T-helper 2 cell treated with Interferon-gamma antibody and Interleukin-4, amounts not matched to agents 5 μg/mL and 100 μg/mL, for 36 hours (primary cell): ENCODE measurements at regions not wholly inside any gene's neighbourhood (a gene's known extent, or its start where the extent isn't known, plus 50 kb on each side); places are given as distances from the start of the nearest gene placed in this dataset.
"Not testable (repeated sequence)": the region's sequence is repeated elsewhere in the genome, so short reads cannot be mapped to it uniquely, and the experiment has no call there.

Experiments
- DNase-seq: peaks from one replicate; pipeline ENCODE4 v3.0.0; 2021; ENCODE audit warnings: low spot score
- H3K27ac Mint-ChIP-seq: one replicate; pipeline ENCODE4 v1.8.0; 2021; ENCODE audit warnings: mild to moderate bottlenecking, mixed read lengths
- H3K27me3 Mint-ChIP-seq: one replicate; pipeline ENCODE4 v1.8.0; 2021; ENCODE audit warnings: low read depth, mixed read lengths
- H3K36me3 Mint-ChIP-seq: one replicate; pipeline ENCODE4 v1.8.0; 2021; ENCODE audit warnings: low read depth, mixed read lengths
- H3K4me1 Mint-ChIP-seq: one replicate; pipeline ENCODE4 v1.8.0; 2021; ENCODE audit warnings: low read depth, mixed read lengths
- H3K4me3 Mint-ChIP-seq: one replicate; pipeline ENCODE4 v1.8.0; 2022; ENCODE audit warnings: mild to moderate bottlenecking, moderate library complexity, mixed read lengths
- H3K9me3 Mint-ChIP-seq: one replicate; pipeline ENCODE4 v1.8.0; 2021; ENCODE audit warnings: mixed read lengths

DNA sequence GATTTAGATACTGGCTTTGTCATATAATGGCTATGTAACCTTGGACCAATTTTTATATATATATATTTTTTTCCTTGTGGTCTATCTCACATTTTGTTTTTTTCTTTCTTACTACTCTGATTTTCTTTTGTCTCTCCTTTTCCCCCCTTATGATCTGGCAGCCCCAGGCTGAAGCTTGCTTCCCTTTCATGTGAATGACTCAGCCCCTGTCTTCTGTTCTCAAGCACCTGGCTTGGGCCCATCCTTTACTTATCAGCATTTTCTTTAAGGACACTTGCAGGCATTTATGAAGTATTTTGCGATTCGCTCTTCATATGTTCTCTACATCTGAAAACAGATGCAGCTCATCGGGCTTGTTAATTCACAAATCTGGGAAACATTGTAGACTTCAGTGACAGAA, 163.6 kb downstream of the SPRY2 start:
- Mint-ChIP-seq H3K4me1 (no peaks in the 10 kb centered on the region), H3K4me3 (no peak overlapping the region), H3K27ac (no peak overlapping the region), H3K9me3 (no peaks in the 10 kb centered on the region), H3K36me3 (no peaks in the 10 kb centered on the region), H3K27me3 (no peaks in the 10 kb centered on the region)
- no peak for DNase-seq

DNA sequence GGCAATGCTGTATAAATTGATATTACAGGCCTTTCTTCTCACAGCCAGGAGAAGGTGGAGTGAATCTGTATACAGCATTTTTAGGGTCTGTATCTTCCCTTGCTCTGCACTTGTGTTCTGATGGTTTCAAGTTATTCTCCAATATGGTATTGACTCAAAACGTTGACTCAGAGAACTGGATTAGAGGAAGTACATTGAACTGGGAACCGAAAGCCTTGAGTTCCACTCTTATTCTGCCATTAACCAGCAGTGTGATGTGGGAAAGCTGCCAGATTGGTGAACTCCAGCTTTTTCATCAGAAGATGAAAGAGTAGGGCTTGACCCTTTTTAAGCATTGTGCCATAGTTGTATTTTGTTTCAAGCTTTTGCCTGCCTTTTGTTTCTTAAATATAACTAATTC, 167.7 kb downstream of the SPRY2 start:
- Mint-ChIP-seq H3K9me3 (no peaks in the 10 kb centered on the region), H3K4me3 (no peak overlapping the region), H3K27ac (no peak overlapping the region), H3K36me3 (no peaks in the 10 kb centered on the region), H3K4me1 (no peaks in the 10 kb centered on the region), H3K27me3 (no peaks in the 10 kb centered on the region)
- no peak for DNase-seq

DNA sequence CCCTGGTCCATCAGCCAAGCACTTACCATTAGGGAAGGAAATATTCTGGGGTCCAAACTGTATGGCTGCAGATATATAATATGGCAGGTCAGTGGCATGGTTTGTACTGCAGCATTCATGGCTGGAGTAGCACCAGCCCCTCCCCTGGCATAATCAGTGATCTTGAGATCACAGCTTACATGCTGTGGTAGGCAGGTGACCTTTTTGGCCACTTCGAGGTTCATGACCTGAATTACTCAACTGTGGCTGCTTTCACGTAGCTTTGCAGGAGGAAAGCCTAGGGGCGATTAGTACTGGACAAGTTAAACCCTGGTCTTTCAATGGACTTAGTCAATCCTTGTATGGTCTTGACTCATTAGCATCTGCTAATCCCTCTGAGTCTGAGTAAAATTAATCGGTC, 169.8 kb downstream of the SPRY2 start:
- Mint-ChIP-seq H3K4me1 (no peaks in the 10 kb centered on the region), H3K27me3 (no peaks in the 10 kb centered on the region), H3K36me3 (no peaks in the 10 kb centered on the region), H3K4me3 (no peak overlapping the region), H3K27ac (no peak overlapping the region), H3K9me3 (no peaks in the 10 kb centered on the region)
- DNase-seq, result no peak

DNA sequence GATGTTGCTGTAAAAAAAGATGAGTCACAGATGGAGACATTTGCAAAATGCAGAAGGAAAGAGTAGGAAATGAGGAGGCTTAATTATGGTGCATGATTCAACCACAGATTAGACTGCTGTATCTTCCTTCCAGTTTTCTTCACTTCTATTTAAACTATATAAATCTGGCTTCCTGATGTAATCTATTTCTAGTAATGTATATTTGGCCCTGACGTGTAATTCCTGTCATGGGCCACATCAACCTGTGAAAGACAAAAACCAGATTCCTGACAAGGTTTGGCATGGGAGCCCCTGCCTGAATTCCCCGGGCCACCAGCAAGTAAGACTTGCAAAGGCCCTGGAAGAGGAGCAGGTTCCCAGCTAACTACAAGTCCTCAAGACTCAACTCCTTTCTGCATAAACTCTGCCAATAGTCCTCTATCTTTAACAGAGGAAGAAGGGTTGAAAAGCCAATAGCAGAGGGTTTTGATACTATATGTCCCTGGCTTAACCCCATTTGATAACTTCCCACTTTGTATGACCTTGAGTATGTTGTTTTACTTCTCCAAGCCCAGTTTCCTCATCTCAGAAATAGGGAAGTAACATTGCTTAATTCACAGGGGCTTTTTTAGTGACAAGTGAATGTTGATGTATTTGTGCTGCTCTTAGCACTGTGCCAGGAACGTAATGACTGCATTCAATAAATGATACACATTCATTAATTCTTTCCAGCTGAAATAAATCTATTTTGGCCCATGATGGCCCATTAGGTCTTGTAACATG, 172.7 kb downstream of the SPRY2 start:
- Mint-ChIP-seq H3K27ac (no peak overlapping the region), H3K27me3 (no peaks in the 10 kb centered on the region), H3K4me1 (no peaks in the 10 kb centered on the region), H3K36me3 (no peaks in the 10 kb centered on the region), H3K4me3 (no peak overlapping the region), H3K9me3 (peaks cover 3% of the 10 kb centered on the region)
- no peak for DNase-seq

DNA sequence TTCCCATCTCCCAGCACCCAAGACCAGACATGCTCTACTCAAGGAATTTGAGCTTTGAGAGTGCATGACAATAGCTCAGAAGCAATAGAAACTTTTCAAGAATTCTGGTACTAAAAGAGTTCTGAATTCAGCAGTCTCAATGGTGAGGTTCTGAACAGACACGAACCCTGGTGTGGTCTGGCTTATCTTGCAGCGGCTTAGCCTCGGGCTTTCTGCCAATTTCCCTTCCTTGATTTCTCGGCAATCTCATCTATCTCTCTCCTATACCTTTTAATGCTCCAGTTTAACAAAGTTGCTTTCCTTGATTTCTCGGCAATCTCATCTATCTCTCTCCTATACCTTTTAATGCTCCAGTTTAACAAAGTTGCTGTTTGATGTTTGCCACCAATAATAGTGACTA, 174.6 kb downstream of the SPRY2 start:
- H3K4me1 Mint-ChIP-seq, result no peaks in the 10 kb centered on the region
- no peak for DNase-seq
- H3K4me3 Mint-ChIP-seq, result no peak overlapping the region
- no peaks in the 10 kb centered on the region for H3K27me3 Mint-ChIP-seq
- no peaks in the 10 kb centered on the region for H3K36me3 Mint-ChIP-seq
- peaks cover 4% of the 10 kb centered on the region for H3K9me3 Mint-ChIP-seq
- H3K27ac Mint-ChIP-seq, result no peak overlapping the region

DNA sequence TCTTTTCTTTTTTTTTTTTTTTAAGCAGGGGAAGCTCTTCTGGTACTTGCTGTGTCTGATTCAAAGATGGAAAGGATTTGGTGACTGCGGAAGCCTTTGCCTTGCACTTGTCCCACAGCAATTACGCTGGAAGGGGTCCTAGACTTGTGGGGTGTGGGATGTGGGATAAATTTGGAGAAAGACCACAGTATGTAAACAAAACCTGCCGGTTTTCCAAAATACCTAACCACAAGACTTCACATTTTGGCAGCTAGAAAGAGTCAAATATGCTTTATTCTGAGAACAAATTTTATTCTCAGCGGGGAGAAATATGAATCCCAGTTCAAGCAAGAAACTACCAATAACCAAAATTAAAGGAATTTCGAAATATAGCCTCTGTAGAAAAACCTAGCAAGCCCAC, 176.5 kb downstream of the SPRY2 start:
- Mint-ChIP-seq H3K36me3 (no peaks in the 10 kb centered on the region), H3K27ac (no peak overlapping the region), H3K4me1 (no peaks in the 10 kb centered on the region), H3K27me3 (no peaks in the 10 kb centered on the region), H3K4me3 (no peak overlapping the region), H3K9me3 (peaks cover 4% of the 10 kb centered on the region)
- DNase-seq, result no peak

DNA sequence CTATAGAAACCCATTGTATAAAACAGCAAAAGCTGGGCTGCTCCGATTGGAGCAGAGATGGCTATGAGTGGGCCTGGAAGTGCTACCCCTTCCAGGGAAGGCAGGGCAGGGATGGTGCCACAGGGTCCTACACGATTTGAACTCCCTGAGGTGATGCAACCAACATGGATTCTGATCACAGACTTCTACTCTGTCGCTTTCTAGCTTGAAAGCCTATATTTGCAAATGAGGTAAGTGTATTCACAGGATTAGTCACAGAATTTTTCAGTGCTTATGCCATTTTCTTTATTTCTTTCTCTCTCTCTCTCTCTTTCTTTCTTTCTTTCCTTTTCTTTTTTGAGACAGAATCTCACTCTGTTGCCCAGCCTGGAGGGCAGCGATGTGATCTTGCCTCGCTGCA, 179.0 kb downstream of the SPRY2 start:
- no peaks in the 10 kb centered on the region for H3K36me3 Mint-ChIP-seq
- no peak for DNase-seq
- peaks cover 4% of the 10 kb centered on the region for H3K9me3 Mint-ChIP-seq
- H3K27ac Mint-ChIP-seq, result no peak overlapping the region
- no peaks in the 10 kb centered on the region for H3K27me3 Mint-ChIP-seq
- H3K4me3 Mint-ChIP-seq, result no peak overlapping the region
- H3K4me1 Mint-ChIP-seq, result no peaks in the 10 kb centered on the region

DNA sequence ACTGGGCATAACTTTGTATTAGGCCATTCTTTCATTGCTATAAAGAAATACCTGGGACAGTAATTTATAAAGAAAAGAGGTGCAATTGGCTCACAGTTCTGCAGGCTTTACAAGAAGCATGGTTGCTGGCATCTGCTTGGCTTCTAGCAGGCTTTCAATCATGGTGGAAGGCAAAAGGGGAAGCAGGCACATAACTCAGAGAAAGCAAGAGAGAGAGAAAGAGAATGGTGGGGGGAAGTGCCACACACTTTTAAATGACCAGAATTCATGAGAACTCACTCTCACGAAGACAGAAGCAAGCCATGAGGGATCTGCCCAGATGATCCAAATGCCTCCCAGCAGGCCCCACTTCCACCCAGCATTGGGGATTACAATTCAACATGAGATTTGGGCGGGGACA, 179.7 kb downstream of the SPRY2 start:
- no peak for DNase-seq
- H3K27me3 Mint-ChIP-seq, result no peaks in the 10 kb centered on the region
- peaks cover 4% of the 10 kb centered on the region for H3K9me3 Mint-ChIP-seq
- H3K4me3 Mint-ChIP-seq, result no peak overlapping the region
- no peak overlapping the region for H3K27ac Mint-ChIP-seq
- no peaks in the 10 kb centered on the region for H3K4me1 Mint-ChIP-seq
- no peaks in the 10 kb centered on the region for H3K36me3 Mint-ChIP-seq

DNA sequence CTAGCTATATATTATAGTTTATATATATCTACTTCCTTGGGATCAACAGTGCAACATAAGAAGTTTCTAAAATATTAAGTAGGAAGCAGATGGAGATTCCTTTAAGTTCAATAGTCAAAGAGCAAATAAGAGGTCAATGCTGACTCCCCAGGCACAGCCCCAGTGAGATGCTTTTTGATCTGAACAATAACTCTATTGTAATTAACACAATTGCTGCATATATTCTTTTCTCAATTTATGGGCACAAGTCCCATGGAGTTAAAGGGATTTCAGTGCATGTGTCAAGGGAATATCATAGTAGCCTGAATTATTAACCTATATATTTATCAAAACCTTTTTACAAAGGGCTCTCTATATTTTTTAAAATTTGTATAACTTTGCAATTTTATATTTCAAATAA, 180.8 kb downstream of the SPRY2 start:
- Mint-ChIP-seq H3K27ac (no peak overlapping the region), H3K4me3 (no peak overlapping the region), H3K4me1 (no peaks in the 10 kb centered on the region), H3K27me3 (no peaks in the 10 kb centered on the region), H3K36me3 (no peaks in the 10 kb centered on the region), H3K9me3 (peaks cover 4% of the 10 kb centered on the region)
- no peak for DNase-seq

DNA sequence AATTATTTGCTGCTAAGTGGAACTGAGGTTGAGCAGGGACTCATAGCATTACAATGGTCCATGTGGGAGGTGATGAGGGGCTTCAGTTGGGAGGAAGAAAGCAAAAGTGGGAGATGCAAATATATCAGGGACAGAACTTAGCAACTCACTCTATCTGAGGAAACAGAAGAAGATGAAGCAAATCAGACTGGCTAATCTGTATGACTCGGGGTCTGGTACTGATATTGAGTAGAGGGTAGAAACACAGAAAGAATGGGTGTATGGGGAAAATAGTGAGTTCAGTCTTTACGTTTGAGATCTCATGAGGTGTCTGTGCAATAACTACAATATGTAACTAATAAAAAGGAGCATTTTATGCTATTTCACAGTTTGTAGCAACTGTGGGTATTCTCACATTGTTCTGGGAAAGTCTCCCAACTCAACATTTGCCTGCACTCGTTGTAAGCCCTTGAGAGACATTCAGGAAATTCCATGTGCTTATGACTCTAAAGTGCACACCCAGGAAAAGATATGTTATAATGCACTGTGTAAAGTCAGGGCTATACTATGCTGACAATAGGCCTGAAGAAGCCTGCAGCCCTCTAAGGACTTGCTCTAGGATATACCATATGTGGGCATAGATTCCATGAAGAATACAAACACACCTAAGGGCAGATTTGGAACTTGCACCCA, 183.5 kb downstream of the SPRY2 start:
- DNase-seq, result no peak
- Mint-ChIP-seq H3K36me3 (no peaks in the 10 kb centered on the region), H3K9me3 (no peaks in the 10 kb centered on the region), H3K4me3 (no peak overlapping the region), H3K27ac (no peak overlapping the region), H3K4me1 (no peaks in the 10 kb centered on the region), H3K27me3 (no peaks in the 10 kb centered on the region)

DNA sequence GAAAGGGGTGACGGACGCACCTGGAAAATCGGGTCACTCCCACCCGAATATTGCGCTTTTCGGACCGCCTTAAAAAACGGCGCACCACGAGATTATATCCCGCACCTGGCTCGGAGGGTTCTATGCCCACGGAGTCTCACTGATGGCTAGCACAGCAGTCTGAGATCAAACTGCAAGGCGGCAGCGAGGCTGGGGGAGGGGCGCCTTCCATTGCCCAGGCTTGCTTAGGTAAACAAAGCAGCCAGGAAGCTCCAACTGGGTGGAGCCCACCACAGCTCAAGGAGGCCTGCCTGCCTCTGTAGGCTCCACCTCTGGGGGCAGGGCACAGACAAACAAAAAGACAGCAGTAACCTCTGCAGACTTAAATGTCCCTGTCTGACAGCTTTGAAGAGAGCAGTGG, 188.8 kb downstream of the SPRY2 start:
- H3K9me3 Mint-ChIP-seq, H3K4me1 Mint-ChIP-seq, H3K27me3 Mint-ChIP-seq, DNase-seq, H3K36me3 Mint-ChIP-seq, H3K4me3 Mint-ChIP-seq, H3K27ac Mint-ChIP-seq: not testable (repeated sequence)

DNA sequence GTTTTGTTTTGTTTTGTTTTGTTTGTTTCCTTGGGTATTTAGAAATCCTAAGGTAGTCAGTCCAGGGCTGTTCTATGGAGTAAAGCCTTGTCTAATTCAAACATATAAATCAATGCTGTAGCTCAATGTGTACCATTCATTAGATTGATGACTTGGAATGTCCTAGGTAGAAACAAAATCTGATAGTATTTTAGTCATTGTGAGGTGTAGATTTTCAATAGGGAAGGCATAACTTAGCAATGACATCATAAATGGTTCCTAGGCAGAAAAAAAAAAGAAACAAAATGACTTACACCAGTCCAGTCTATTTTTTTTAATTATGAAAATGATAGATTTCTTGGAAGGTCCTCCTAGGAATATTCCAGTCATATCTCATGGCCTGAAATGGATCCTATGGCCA, 189.9 kb downstream of the SPRY2 start:
- no peak for DNase-seq
- no peaks in the 10 kb centered on the region for H3K4me1 Mint-ChIP-seq
- no peaks in the 10 kb centered on the region for H3K36me3 Mint-ChIP-seq
- H3K9me3 Mint-ChIP-seq, result no peaks in the 10 kb centered on the region
- H3K27ac Mint-ChIP-seq, result no peak overlapping the region
- no peaks in the 10 kb centered on the region for H3K27me3 Mint-ChIP-seq
- H3K4me3 Mint-ChIP-seq, result no peak overlapping the region

DNA sequence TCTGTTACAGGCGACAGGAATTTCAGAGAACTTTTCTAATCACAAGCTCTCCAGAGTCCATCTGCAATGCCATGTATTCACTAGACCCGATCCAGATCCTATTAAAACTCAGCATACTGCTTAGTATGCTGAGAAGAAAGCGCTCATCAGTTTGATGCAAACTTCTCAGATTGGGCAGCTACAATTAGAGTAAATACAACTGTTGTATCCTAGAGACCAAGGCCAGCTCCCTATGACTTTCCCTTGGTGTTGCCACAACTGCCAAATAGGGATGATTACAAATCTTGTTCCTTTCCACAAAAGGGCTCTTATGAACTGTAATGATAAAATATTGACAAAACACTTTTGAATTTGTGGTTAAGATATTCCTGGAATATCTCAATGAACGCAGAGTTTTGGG, 191.2 kb downstream of the SPRY2 start:
- H3K9me3 Mint-ChIP-seq, result no peaks in the 10 kb centered on the region
- no peaks in the 10 kb centered on the region for H3K36me3 Mint-ChIP-seq
- H3K4me1 Mint-ChIP-seq, result no peaks in the 10 kb centered on the region
- no peaks in the 10 kb centered on the region for H3K27me3 Mint-ChIP-seq
- DNase-seq, result no peak
- H3K4me3 Mint-ChIP-seq, result no peak overlapping the region
- H3K27ac Mint-ChIP-seq, result no peak overlapping the region

DNA sequence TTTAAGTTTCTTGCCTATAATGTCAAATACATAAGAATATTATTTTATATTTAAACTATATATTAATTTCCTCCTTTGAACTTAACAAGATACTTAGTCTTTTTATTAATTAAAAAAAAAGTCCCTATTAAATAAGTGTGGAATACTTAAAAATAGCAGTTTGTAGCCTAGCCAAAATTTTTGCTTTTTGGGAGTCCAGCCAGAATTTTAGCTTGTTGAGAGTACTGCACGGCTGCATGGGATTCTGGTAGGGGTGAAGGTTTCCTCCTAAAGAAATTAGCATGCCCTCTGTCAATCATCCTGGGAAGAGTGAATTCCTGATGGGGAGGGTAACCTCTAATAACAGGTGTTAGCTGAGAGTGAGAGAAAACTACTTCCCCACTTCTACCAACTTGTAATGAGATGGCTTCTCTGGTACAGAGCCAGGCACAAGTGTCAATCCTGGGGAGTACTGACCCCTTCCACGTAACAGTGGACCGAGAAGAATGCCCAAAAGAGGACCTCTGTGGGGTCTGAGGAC, 195.7 kb downstream of the SPRY2 start:
- no peaks in the 10 kb centered on the region for H3K27me3 Mint-ChIP-seq
- no peaks in the 10 kb centered on the region for H3K36me3 Mint-ChIP-seq
- H3K4me3 Mint-ChIP-seq, result no peak overlapping the region
- no peak overlapping the region for H3K27ac Mint-ChIP-seq
- no peaks in the 10 kb centered on the region for H3K9me3 Mint-ChIP-seq
- H3K4me1 Mint-ChIP-seq, result no peaks in the 10 kb centered on the region
- no peak for DNase-seq

DNA sequence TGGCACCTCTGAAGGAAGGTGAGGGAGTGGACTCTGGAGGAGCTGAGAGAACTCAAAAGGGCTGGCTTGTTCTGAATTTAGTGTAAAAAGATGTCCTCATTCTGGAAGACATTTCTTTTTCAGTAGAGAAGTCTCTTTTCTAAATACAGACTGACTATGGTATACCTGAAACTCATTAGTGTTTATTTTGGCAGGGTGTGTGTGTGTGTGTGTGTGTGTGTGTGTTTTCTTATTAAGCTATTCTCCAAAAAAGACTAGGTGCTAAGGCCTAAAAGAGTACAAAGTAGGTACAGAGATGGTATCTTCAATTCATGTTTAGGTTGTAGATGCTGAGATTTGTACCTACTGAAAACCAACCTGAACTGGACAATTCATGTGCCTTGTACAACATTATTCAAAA, 196.4 kb downstream of the SPRY2 start:
- Mint-ChIP-seq H3K9me3 (no peaks in the 10 kb centered on the region), H3K36me3 (no peaks in the 10 kb centered on the region), H3K27me3 (no peaks in the 10 kb centered on the region)

More for the DNA sequence above, 196.4 kb downstream of the SPRY2 start:
- no peak for DNase-seq
- Mint-ChIP-seq H3K4me1 (no peaks in the 10 kb centered on the region), H3K4me3 (no peak overlapping the region), H3K27ac (no peak overlapping the region)
